ENCODE measurements at regions not wholly inside any gene's neighbourhood (a gene's known extent, or its start where the extent isn't known, plus 50 kb on each side); places are given as distances from the start of the nearest gene placed in this dataset.
A peak's percentile ranks its signal among the peaks of the same experiment; 100 is the strongest.

- no peak overlapping the region for H3K14ac ChIP-seq (ENCODE audit: insufficient read depth, low read length)
- H4K91ac ChIP-seq (ENCODE audit: insufficient read length, low read depth, low read length) = no peak overlapping the region
- H3K23me2 ChIP-seq (ENCODE audit: insufficient read length, low read depth, low read length, poor library complexity, severe bottlenecking) = no peaks in the 10 kb centered on the region
- H3K27ac Mint-ChIP-seq = no peak overlapping the region
- no peak overlapping the region for H4K5ac ChIP-seq (ENCODE audit: insufficient read length, low read depth, low read length)
- no peaks in the 10 kb centered on the region for H3K79me1 ChIP-seq (ENCODE audit: insufficient read depth, low read depth, low read length, poor library complexity, severe bottlenecking)
- no CpG with 5 or more reads among the region's 3 CpGs for WGBS (ENCODE audit: extremely low coverage, insufficient read length, low lambda C conversion rate)
- no peak overlapping the region for H3K4me2 ChIP-seq (ENCODE audit: insufficient read depth, insufficient read length, low read length)
- H3K9ac ChIP-seq (ENCODE audit: extremely low read depth, insufficient read length, low read length) = no peak overlapping the region
- no peak overlapping the region for H3K18ac ChIP-seq (ENCODE audit: insufficient read length, low read depth, low read length)
- H3K9me3 Mint-ChIP-seq = no peaks in the 10 kb centered on the region; a peak in 1 of 5 replicates
- no peak overlapping the region for H2AFZ ChIP-seq (ENCODE audit: low read length)
- no peaks in the 10 kb centered on the region for H4K20me1 ChIP-seq (ENCODE audit: control insufficient read depth, insufficient read depth, insufficient read length)
- H3K9me3 ChIP-seq (ENCODE audit: control insufficient read depth, low read depth, low read length) = no peaks in the 10 kb centered on the region
- no peak overlapping the region for H2BK120ac ChIP-seq (ENCODE audit: low read depth, low read length, poor library complexity, severe bottlenecking)
- no peak overlapping the region for H3K27ac ChIP-seq (ENCODE audit: insufficient read length, low read depth, low read length)
- H2BK20ac ChIP-seq (ENCODE audit: low read depth, low read length, poor library complexity, severe bottlenecking) = no peak overlapping the region
- H2BK5ac ChIP-seq (ENCODE audit: insufficient read length, low read length) = no peak overlapping the region
- H3K36me3 Mint-ChIP-seq (ENCODE audit: insufficient read depth in 1 of 3, low read depth in 3 of 3) = no peaks in the 10 kb centered on the region
- TF ChIP-seq CTCF (conservative IDR thresholded peaks at IDR 0.05) = no peak
- H2BK15ac ChIP-seq (ENCODE audit: low read depth, low read length) = no peak overlapping the region
- no peak overlapping the region for H4K8ac ChIP-seq (replicated peaks; ENCODE audit: insufficient read length, low read depth, low read length)
- H3T11ph ChIP-seq (ENCODE audit: low read length) = no peak overlapping the region
- peak; percentile 15 for DNase-seq
- H3K27me3 Mint-ChIP-seq (ENCODE audit: low read depth) = no peaks in the 10 kb centered on the region
- H3K4me1 ChIP-seq (ENCODE audit: insufficient read depth, low read length) = no peaks in the 10 kb centered on the region
- no peak overlapping the region for H3K4ac ChIP-seq (ENCODE audit: low read depth, low read length)
- H3K4me1 Mint-ChIP-seq = no peaks in the 10 kb centered on the region
- H2AK5ac ChIP-seq (ENCODE audit: insufficient read length, low read length) = no peak overlapping the region
- H3K79me2 ChIP-seq (ENCODE audit: insufficient read depth, low read length) = no peaks in the 10 kb centered on the region
- no peaks in the 10 kb centered on the region for H3K27me3 ChIP-seq (ENCODE audit: insufficient read depth, low read length)
- no peak overlapping the region for H3K56ac ChIP-seq (ENCODE audit: insufficient read length, low read depth, low read length)
- H2BK12ac ChIP-seq (ENCODE audit: insufficient read length, low read depth, low read length) = no peak overlapping the region
- H3K23ac ChIP-seq (ENCODE audit: insufficient read length, low read depth, low read length) = no peak overlapping the region
- no peak overlapping the region for H3K4me3 Mint-ChIP-seq
Observed at GRCh38 chr15:70555713-70556112, 207.6 kb downstream of the UACA start.
